ENCODE measurements at regions not wholly inside any gene's neighbourhood (a gene's known extent, or its start where the extent isn't known, plus 50 kb on each side); places are given as distances from the start of the nearest gene placed in this dataset.

GRCh38 chr2:23286758-23287704 is 97.9 kb upstream of the KLHL29 start:
- DNase-seq: no peak

GRCh38 chr2:23289671-23290070 is 95.3 kb upstream of the KLHL29 start:
- no peak for DNase-seq

- no peak for DNase-seq
These were observed 93.7 kb upstream of the KLHL29 start for GRCh38 chr2:23291239-23291638.

GRCh38 chr2:23292024-23292423 is 93.0 kb upstream of the KLHL29 start:
- DNase-seq: no peak

GRCh38 chr2:23293063-23293462 is 91.9 kb upstream of the KLHL29 start:
- no peak for DNase-seq

- DNase-seq: no peak
These were observed 91.2 kb upstream of the KLHL29 start for GRCh38 chr2:23293731-23294130.

GRCh38 chr2:23294238-23294637 is 90.7 kb upstream of the KLHL29 start:
- DNase-seq: no peak

GRCh38 chr2:23296691-23297090 is 88.3 kb upstream of the KLHL29 start:
- DNase-seq: no peak

- DNase-seq: no peak
These were observed 87.9 kb upstream of the KLHL29 start for GRCh38 chr2:23297112-23297511.

GRCh38 chr2:23298551-23298950 is 86.4 kb upstream of the KLHL29 start:
- no peak for DNase-seq

GRCh38 chr2:23299476-23300195 is 85.3 kb upstream of the KLHL29 start:
- DNase-seq: no peak

GRCh38 chr2:23301136-23301535 is 83.8 kb upstream of the KLHL29 start:
- DNase-seq: no peak

GRCh38 chr2:23302591-23302990 is 82.4 kb upstream of the KLHL29 start:
- DNase-seq: no peak

- DNase-seq: no peak
These were observed 78.6 kb upstream of the KLHL29 start for GRCh38 chr2:23306401-23306800.

GRCh38 chr2:23311186-23311585 is 73.8 kb upstream of the KLHL29 start:
- DNase-seq: no peak

GRCh38 chr2:23312996-23313606 is 71.9 kb upstream of the KLHL29 start:
- peak in 1 of 2 experiments; percentile 37 for DNase-seq

- no peak for DNase-seq
These were observed 70.3 kb upstream of the KLHL29 start for GRCh38 chr2:23314687-23315086.

- DNase-seq: no peak
These were observed 64.9 kb upstream of the KLHL29 start for GRCh38 chr2:23320058-23320457.

GRCh38 chr2:23321751-23322150 is 63.2 kb upstream of the KLHL29 start:
- no peak for DNase-seq

- DNase-seq: no peak
These were observed 62.3 kb upstream of the KLHL29 start for GRCh38 chr2:23322567-23323197.

- no peak for DNase-seq
These were observed 61.6 kb upstream of the KLHL29 start for GRCh38 chr2:23323198-23323916.

- peak; percentile 51 to 72 for DNase-seq
These were observed 60.9 kb upstream of the KLHL29 start for GRCh38 chr2:23323917-23324680.

Data from NCI-H524 (cell line).